Esophagus muscularis mucosa (tissue), 4 donors: ENCODE measurements at regions not wholly inside any gene's neighbourhood (a gene's known extent, or its start where the extent isn't known, plus 50 kb on each side); places are given as distances from the start of the nearest gene placed in this dataset.

Source experiments
- EP300 ChIP-seq: sonication (generic); formaldehyde crosslinking; IDR thresholded peaks from one replicate; pipeline ENCODE4 v1.6.1; 2017; ENCODE audit warnings: antibody characterized with exemption
- POLR2A ChIP-seq: fragments of 450-650 bp; IDR thresholded peaks from one replicate; pipeline ENCODE4 v1.6.1; 2017; ENCODE audit warnings: antibody characterized with exemption, moderate library complexity, mild to moderate bottlenecking, low read depth
- TF ChIP-seq, protein P1 (sequence below), 3 experiments: fragments of 200-600 bp in 2 of 3; fragments of 450-650 bp in 1 of 3; sonication (generic) in 2 of 3; IDR thresholded peaks; one replicate each; pipeline ENCODE4 v1.5.1; 2017 to 2019; ENCODE audit warnings: antibody characterized with exemption in 3 of 3, mild to moderate bottlenecking in 2 of 3, moderate library complexity in 1 of 3

- no peak for TF ChIP-seq POLR2A
- TF ChIP-seq, protein P1, sequence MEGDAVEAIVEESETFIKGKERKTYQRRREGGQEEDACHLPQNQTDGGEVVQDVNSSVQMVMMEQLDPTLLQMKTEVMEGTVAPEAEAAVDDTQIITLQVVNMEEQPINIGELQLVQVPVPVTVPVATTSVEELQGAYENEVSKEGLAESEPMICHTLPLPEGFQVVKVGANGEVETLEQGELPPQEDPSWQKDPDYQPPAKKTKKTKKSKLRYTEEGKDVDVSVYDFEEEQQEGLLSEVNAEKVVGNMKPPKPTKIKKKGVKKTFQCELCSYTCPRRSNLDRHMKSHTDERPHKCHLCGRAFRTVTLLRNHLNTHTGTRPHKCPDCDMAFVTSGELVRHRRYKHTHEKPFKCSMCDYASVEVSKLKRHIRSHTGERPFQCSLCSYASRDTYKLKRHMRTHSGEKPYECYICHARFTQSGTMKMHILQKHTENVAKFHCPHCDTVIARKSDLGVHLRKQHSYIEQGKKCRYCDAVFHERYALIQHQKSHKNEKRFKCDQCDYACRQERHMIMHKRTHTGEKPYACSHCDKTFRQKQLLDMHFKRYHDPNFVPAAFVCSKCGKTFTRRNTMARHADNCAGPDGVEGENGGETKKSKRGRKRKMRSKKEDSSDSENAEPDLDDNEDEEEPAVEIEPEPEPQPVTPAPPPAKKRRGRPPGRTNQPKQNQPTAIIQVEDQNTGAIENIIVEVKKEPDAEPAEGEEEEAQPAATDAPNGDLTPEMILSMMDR (IDR thresholded peaks at IDR 0.05) = no peak
- TF ChIP-seq EP300 = no peak
Observed at GRCh38 chr4:125011646-125012045, 299.1 kb upstream of the ANKRD50 start.
